ENCODE measurements at regions not wholly inside any gene's neighbourhood (a gene's known extent, or its start where the extent isn't known, plus 50 kb on each side); places are given as distances from the start of the nearest gene placed in this dataset.
A peak's percentile ranks its signal among the peaks of the same experiment; 100 is the strongest.

DNA sequence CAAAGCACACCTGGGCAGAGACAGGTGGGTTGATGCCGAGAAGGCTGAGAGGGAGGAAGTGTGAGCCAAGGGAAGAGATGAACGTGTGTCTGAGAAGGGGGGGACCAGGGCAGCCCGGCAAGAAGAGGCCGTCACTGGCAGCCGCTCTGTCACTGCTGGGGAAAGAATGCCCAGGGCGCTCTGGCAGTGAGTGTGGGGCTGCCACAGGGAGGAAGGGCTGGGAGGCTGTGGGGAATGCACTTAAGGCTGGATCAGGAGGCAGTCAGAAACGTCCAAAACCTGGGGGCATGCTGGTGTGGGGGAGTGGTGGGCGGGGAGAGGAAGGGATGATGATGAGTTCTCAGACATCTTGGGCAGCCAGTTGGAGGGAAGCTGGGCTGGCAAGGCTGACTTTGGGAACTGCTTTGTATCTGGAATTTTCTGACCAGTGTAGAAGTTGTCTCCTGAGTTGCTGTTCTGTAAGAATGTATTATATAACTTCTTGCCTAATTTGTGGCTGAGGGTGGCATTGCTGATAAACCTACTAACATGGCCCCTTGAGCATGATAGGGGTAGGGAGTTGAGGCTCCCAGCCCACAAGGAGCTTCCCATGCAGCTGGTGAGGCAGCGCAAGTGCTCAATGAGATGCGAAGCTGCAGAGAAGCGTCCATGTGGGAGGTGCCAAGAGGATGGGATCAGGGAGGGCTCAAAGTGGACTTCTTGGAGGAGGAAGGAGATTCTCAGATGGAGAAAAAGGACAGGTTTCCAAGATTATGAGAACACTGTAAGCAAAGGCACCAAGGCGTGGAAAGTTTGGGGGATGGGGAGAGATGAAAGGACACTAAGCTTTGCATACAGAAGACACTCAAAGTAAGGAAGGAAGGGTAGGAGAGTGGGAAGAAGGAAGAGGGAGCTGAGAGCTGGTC is 185.1 kb upstream of the HAAO start:
- Histone ChIP-seq H2AFZ (ENCODE audit: low read depth, low read length) (no peak overlapping the region), H3K9me3 (ENCODE audit: insufficient read depth, low read length) (no peaks in the 10 kb centered on the region), H3K27me3 (ENCODE audit: low read depth, low read length) (no peaks in the 10 kb centered on the region), H3K36me3 (replicated peaks; ENCODE audit: low read depth, low read length) (no peaks in the 10 kb centered on the region), H3K9ac (ENCODE audit: low read length) (no peak overlapping the region), H3K79me2 (ENCODE audit: low read length) (no peaks in the 10 kb centered on the region), H3K27ac (ENCODE audit: low read length) (no peak overlapping the region), H4K20me1 (ENCODE audit: insufficient read depth, low read length) (no peaks in the 10 kb centered on the region), H3K4me2 (ENCODE audit: low read length) (no peak overlapping the region), H3K4me1 (ENCODE audit: low read length) (peaks cover 8% of the 10 kb centered on the region), H3K4me3 (ENCODE audit: low read length) (no peak overlapping the region)
- TF ChIP-seq, protein P1, sequence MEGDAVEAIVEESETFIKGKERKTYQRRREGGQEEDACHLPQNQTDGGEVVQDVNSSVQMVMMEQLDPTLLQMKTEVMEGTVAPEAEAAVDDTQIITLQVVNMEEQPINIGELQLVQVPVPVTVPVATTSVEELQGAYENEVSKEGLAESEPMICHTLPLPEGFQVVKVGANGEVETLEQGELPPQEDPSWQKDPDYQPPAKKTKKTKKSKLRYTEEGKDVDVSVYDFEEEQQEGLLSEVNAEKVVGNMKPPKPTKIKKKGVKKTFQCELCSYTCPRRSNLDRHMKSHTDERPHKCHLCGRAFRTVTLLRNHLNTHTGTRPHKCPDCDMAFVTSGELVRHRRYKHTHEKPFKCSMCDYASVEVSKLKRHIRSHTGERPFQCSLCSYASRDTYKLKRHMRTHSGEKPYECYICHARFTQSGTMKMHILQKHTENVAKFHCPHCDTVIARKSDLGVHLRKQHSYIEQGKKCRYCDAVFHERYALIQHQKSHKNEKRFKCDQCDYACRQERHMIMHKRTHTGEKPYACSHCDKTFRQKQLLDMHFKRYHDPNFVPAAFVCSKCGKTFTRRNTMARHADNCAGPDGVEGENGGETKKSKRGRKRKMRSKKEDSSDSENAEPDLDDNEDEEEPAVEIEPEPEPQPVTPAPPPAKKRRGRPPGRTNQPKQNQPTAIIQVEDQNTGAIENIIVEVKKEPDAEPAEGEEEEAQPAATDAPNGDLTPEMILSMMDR (IDR thresholded peaks at IDR 0.05; ENCODE audit: low read depth, low read length) = no peak
- no peak for TF ChIP-seq EZH2phosphoT487 (IDR thresholded peaks at IDR 0.05; ENCODE audit: low read depth)

DNA sequence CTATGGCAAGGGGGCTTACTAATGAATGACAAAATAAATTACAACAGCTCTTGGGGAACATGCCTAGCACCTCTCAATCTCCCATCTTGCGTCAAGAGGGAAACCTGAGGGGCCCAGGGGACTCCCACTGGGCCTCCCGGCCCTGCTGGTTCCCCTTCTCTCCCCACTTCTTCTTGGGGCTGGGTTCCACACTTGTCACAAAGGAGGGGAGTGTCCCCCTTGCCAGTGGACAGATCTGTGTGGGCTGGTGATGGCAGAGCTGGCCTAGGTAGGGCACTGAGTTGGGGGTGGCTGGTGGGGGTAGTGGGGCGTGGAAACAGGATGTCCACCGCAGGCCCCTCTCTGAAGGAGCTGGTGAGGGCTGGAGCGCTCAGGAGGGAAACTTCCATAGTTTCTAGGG is 184.0 kb upstream of the HAAO start:
- no peak overlapping the region for H3K4me2 ChIP-seq (ENCODE audit: low read length)
- no peak overlapping the region for H3K4me3 ChIP-seq (ENCODE audit: low read length)
- no peaks in the 10 kb centered on the region for H3K27me3 ChIP-seq (ENCODE audit: low read depth, low read length)
- no peaks in the 10 kb centered on the region for H3K36me3 ChIP-seq (replicated peaks; ENCODE audit: low read depth, low read length)
- no peak overlapping the region for H3K27ac ChIP-seq (ENCODE audit: low read length)
- no peaks in the 10 kb centered on the region for H3K79me2 ChIP-seq (ENCODE audit: low read length)
- H2AFZ ChIP-seq (ENCODE audit: low read depth, low read length) = no peak overlapping the region
- no peaks in the 10 kb centered on the region for H4K20me1 ChIP-seq (ENCODE audit: insufficient read depth, low read length)
- no peak overlapping the region for H3K9ac ChIP-seq (ENCODE audit: low read length)
- TF ChIP-seq, protein P1 (IDR thresholded peaks at IDR 0.05; ENCODE audit: low read depth, low read length) = no peak
- no peak for TF ChIP-seq EZH2phosphoT487 (IDR thresholded peaks at IDR 0.05; ENCODE audit: low read depth)
- H3K4me1 ChIP-seq (ENCODE audit: low read length) = peaks cover 8% of the 10 kb centered on the region
- H3K9me3 ChIP-seq (ENCODE audit: insufficient read depth, low read length) = no peaks in the 10 kb centered on the region

DNA sequence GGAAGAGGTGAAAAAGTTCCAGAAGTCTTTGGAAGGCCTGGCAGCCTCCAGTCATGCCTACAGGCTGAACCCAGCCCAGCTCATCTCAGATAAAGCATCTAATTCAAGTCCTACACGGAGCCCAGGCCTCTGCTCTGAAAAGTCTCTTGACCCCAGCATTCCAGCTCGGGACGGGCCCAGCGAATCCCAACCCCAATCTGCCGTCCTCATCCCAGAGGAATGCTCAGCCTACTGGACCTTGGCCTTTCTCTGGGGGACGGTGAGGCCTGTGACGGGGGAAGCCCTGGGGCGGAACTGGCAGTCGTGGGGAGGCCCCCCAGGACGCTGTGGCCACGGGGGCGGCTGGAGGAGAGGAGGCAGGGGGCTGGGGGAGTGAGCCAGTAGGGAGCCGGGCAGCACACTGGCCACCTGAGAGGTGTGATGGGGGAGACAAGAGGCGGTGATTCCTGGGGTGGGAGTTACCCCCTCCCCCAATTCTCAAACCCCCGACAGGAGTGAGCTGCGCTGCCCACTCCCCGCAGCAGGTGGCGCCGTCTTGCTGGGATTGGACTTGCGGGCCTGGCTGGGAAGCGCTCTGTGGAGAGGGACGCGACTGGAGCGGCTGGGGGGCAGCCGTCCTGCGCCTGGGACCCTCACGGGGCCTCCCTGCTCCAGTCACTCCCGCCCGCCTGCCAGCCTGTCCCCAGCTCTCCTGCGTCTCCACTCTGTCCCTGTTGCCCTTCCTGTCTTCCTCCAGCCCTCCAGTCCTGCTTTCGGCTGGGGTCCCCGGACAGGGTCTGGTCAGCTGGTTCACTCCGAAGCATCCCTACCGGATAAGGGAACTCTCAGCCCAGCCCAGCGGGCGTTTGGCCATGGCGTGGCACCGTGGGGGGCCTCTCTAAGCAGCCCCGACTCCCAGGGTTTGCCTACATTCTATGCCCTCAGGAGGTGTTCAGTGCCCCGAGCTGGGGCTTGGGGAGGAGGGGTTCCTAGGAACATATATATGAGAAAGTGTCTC is 182.6 kb upstream of the HAAO start:
- Histone ChIP-seq H2AFZ (ENCODE audit: low read depth, low read length) (peak overlapping the region; percentile 94), H3K4me3 (ENCODE audit: low read length) (peak overlapping the region; percentile 66)

More for the DNA sequence above, 182.6 kb upstream of the HAAO start:
- Histone ChIP-seq H3K79me2 (ENCODE audit: low read length) (no peaks in the 10 kb centered on the region), H3K36me3 (replicated peaks; ENCODE audit: low read depth, low read length) (no peaks in the 10 kb centered on the region), H3K4me2 (ENCODE audit: low read length) (peak overlapping the region; percentile 79), H3K4me1 (ENCODE audit: low read length) (peaks cover 8% of the 10 kb centered on the region), H3K9me3 (ENCODE audit: insufficient read depth, low read length) (no peaks in the 10 kb centered on the region), H4K20me1 (ENCODE audit: insufficient read depth, low read length) (no peaks in the 10 kb centered on the region), H3K9ac (ENCODE audit: low read length) (peak overlapping the region; percentile 52; the same call in 1 of the 2 replicates), H3K27ac (ENCODE audit: low read length) (no peak overlapping the region), H3K27me3 (ENCODE audit: low read depth, low read length) (no peaks in the 10 kb centered on the region)
- no peak for TF ChIP-seq EZH2phosphoT487 (IDR thresholded peaks at IDR 0.05; ENCODE audit: low read depth)
- TF ChIP-seq, protein P1 (IDR thresholded peaks at IDR 0.05; ENCODE audit: low read depth, low read length) = peak; percentile 82
